ENCODE measurements at regions not wholly inside any gene's neighbourhood (a gene's known extent, or its start where the extent isn't known, plus 50 kb on each side); places are given as distances from the start of the nearest gene placed in this dataset.
"Not testable (repeated sequence)": the region's sequence is repeated elsewhere in the genome, so short reads cannot be mapped to it uniquely, and the experiment has no call there.

- no peak for FAIRE-seq
These were observed 87.9 kb upstream of the TRPC7 start for GRCh38 chr5:136453199-136453598.

DNA sequence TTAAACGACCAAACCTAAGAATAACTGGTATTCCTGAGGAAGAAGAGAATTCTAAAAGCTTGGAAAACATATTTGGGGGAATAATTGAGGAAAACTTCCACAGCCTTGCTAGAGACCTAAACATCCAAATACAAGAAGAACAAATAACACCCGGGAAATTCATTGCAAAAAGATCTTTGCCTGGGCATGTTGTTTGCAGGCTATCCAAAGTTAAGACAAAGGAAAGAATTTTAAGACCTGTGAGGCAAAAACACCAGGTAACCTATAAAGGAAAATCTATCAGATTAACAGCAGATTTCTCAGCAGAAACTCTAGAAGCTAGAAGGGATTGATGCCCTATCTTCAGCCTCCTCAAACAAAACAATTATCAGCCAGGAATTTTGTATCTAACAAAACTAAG lies 82.2 kb upstream of the TRPC7 start:
- not testable (repeated sequence) for FAIRE-seq

- no peak for FAIRE-seq
These were observed 81.2 kb upstream of the TRPC7 start for GRCh38 chr5:136446565-136446964.

DNA sequence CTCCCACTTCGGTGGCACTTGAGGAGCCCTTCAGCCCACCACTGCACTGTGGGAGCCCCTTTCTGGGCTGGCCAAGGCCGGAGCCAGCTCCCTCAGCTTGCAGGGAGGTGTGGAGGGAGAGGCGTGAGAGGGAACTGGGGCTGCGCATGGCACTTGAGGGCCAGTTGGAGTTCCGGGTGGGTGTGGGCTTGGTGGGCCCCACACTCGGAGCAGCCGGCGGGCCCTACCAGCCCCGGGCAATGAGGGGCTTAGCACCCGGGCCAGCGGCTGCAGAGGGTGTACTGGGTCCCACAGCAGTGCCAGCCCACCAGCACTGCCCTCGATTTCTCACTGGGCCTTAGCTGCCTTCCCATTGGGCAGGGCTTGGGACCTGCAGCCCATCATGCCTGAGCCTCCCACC lies 78.8 kb upstream of the TRPC7 start:
- not testable (repeated sequence) for FAIRE-seq

- FAIRE-seq: no peak
These were observed 74.0 kb upstream of the TRPC7 start for GRCh38 chr5:136439367-136439766.

- FAIRE-seq: no peak
These were observed 70.7 kb upstream of the TRPC7 start for GRCh38 chr5:136435946-136436543.

GRCh38 chr5:136434795-136435194 lies 69.5 kb upstream of the TRPC7 start:
- FAIRE-seq: no peak

DNA sequence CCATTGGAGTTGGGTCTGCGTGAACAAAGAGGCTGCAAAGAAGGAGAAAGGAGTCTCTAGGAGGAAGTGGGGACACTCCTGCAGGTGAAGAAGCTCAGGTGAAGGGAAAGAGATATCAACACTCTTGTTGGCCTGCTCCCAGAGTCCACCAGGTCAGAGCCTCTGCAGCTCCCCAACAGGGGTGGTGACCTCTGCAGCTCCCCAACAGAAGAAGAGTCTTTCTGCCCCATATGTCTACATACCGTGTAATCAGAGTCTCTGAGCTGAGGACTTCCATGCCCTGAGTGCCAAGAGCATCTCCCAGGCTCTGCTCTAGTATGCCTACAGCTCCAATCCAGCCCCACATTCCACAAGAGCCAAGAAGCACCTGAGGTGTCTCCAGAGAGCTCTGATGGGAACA lies 67.4 kb upstream of the TRPC7 start:
- no peak for FAIRE-seq

GRCh38 chr5:136430081-136430480 lies 64.7 kb upstream of the TRPC7 start:
- FAIRE-seq: no peak

DNA sequence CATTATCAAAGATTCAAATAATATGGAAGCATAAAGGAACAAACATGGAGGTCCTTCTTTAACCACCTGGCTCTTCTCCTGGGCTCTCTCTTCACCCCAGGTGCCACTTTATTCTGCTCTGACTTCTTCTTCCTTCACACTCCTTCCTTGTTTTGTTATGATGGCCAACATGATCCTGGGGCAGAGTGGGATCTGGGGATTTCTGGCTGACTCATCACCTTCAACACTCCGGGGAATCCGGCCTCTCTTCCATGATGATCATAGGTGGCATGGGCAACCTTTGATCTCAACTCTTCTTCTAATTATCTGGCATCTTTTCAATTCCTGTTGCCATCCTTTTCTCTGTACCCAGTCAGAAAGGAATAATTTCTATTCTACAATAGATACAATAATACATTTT lies 62.1 kb upstream of the TRPC7 start:
- FAIRE-seq: no peak

DNA sequence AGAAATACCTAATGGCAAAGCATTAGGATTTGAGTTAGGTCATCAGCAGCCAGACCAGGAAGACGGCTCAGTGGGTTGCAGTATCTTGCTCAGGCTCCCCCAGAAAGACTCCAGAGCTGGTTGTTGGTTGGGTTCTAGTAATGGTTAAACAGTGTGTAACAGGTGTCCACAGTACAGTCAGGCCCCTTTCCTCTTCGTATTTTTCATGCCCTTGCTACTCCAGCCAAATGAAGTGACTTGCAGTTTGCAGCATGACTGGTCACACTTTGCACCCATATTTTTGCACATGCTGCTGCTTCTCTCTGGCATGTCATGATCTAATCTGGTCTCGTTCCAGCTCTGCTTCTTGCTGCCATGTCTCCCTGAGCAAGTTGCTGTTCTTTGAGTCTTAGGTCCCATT lies 60.6 kb upstream of the TRPC7 start:
- FAIRE-seq: no peak

DNA sequence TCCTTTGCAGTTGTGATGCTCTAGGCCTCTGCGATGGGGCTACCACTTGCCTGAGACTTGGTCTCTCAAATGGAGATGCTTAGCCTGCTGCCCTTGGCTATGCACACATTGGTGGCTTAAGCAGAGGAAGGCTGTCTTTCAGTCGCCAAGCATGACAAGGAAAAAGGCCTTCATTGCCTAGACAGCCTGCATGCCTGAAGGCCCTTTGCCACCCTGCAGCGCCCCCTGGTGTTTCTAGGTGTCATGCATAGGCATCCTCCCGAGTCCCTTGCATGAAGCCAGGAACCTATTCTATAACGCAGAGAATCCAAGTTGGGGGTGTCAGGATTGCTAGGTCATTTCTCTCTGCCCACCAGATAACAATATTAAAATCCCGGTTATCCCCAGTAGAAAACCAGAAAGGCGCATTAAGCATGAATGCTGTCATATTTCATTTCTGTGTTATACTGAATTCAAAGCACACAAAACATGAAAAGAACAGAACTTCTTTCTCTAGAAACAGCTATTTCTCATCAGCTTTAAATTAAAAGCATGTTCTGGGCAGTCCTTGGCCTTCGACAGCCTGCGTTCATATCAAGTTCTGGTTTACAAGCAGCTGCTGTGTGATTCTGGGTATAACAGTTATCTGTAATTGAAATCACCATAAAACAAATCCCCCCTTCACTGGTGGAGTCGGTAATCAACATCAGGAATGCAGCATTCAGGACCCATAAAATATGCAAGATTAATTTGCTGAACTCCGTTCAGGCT lies 59.7 kb upstream of the TRPC7 start:
- FAIRE-seq: peak; percentile 50

DNA sequence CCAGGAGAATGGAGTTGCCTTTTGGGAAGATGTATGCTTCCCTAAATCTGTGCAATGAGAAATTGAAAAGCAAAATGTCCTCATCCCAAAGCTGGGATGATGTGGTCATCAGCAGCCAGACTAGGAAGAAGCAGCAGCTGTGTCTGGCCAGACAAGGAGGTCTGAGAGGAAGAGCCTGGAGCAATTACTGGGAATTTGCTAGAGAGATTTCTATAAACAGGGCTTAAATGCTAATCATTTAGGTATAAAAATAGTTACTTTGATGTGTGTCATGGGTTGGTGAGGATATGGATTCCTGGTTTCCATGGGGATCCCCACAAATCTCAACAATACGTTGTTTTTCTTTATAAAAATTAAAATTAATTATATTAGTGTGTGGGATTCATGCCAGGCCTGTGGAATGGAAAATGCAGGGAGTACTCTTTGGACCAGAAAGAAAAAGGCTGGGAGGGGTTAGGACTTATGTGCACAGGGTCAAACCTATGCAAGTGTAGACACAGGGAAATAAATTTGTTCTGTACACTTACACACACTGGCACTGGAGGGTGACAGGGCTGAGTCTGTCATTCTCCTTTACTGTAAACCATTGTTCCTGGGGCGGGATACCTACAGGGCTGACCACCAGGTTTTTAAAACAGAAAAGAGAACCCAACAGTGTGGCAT lies 58.7 kb upstream of the TRPC7 start:
- no peak for FAIRE-seq

DNA sequence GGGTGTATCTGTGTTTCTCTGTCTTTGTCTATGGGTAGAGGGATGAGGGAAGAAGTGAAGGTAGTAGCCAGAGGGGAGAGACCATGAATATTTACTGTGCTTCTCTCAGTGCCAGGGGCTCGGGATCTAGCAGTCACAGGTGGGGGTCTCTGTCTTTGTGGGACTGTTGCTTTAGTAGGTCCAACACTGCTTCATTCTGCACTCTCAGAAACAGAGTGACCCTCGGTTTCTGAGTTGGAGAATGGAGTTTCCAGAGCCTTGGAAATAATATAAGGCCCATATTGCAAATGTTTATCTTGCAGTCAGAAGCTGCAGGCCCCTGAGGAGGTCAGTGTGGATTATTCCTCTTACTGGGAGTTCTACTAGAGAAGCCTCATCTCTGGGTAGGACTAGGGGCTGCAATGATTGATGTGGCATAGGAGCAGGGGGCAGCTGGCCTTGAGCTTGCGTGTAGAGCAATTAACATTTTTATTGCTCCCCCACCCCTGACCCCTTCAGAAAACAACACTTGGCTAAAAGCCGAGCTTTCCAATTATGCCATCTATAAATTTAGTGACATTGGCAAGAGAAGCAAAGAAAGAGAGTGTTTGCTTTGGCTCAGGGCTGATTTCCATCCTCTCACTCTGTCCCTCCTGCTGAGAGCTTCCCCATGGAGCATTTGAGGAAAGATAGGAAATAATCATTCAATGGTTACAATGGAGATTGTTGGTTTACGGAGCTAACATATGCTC lies 55.0 kb upstream of the TRPC7 start:
- no peak for FAIRE-seq

GRCh38 chr5:136418301-136418700 lies 53.0 kb upstream of the TRPC7 start:
- no peak for FAIRE-seq

Measured in G401.6 (cell line).